ENCODE measurements at regions not wholly inside any gene's neighbourhood (a gene's known extent, or its start where the extent isn't known, plus 50 kb on each side); places are given as distances from the start of the nearest gene placed in this dataset.

DNA sequence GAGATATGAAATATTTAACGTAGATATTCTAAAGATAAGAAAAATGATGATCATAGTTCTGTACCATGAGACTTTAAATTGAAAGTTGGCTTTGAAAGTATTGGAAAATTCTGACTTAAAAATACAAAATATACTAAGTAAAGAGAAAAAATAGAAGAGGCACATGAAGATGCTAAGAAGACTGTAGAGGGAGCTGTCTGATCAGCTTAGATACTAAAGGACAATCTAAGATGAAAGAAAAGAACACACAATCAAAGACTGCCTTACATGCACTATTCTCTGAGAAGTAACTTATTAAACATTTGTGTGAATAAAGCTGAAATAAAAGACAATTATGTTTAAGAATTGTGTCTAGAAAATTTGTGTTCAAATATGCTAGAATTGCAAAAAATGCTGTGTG lies 55.1 kb downstream of the RBMXL2 start:
- TF ChIP-seq, protein P1, sequence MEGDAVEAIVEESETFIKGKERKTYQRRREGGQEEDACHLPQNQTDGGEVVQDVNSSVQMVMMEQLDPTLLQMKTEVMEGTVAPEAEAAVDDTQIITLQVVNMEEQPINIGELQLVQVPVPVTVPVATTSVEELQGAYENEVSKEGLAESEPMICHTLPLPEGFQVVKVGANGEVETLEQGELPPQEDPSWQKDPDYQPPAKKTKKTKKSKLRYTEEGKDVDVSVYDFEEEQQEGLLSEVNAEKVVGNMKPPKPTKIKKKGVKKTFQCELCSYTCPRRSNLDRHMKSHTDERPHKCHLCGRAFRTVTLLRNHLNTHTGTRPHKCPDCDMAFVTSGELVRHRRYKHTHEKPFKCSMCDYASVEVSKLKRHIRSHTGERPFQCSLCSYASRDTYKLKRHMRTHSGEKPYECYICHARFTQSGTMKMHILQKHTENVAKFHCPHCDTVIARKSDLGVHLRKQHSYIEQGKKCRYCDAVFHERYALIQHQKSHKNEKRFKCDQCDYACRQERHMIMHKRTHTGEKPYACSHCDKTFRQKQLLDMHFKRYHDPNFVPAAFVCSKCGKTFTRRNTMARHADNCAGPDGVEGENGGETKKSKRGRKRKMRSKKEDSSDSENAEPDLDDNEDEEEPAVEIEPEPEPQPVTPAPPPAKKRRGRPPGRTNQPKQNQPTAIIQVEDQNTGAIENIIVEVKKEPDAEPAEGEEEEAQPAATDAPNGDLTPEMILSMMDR (IDR thresholded peaks at IDR 0.05): peak in 2 of 4 experiments; percentile 36 to 45
- TF ChIP-seq POLR2A (IDR thresholded peaks at IDR 0.05): no peak
